Neuron (in vitro differentiated cells): ENCODE measurements at regions not wholly inside any gene's neighbourhood (a gene's known extent, or its start where the extent isn't known, plus 50 kb on each side); places are given as distances from the start of the nearest gene placed in this dataset.

ENCODE experiments used
- H2AFZ ChIP-seq: one replicate; pipeline ENCODE4 v1.6.1; 2013; ENCODE audit warnings: low read depth, mild to moderate bottlenecking, inconsistent platforms, low read length, moderate library complexity
- H3K27me3 ChIP-seq: one replicate; pipeline ENCODE4 v1.6.1; 2013; ENCODE audit warnings: low read length; ENCODE audit not compliant: insufficient read depth
- H3K36me3 ChIP-seq: one replicate; pipeline ENCODE4 v1.6.1; 2013; ENCODE audit warnings: low read length; ENCODE audit not compliant: insufficient read depth
- H3K4me1 ChIP-seq: one replicate; pipeline ENCODE4 v1.6.1; 2013; ENCODE audit warnings: low read length; ENCODE audit not compliant: insufficient read depth
- H3K4me3 ChIP-seq: 2 replicates; pipeline ENCODE4 v1.5.1; 2013; ENCODE audit warnings: mild to moderate bottlenecking, low read length, moderate library complexity
- H3K9me3 ChIP-seq: one replicate; pipeline ENCODE4 v1.6.1; 2013; ENCODE audit warnings: low read length

DNA sequence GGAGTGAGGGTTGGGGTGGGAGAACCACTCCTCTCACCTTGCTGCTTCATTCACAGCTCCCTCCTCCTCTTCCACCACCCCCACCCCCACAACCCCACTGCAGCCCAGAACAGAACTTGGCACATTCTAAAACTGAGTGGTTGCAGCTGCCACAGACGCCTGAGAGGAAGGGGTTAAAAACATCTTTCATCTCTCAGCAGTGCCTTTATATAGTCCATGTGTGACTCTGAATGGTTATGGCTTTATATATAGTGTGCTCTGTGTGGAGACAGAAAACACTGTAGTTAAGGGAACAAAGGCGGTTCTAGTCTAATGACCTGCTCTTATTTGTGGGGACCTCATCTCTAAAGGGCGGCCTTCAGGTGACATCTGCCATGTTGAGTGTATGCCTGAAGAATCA, 144.8 kb downstream of the BCOR start:
- no peak overlapping the region for H2AFZ ChIP-seq
- no peaks in the 10 kb centered on the region for H3K4me1 ChIP-seq
- no peaks in the 10 kb centered on the region for H3K9me3 ChIP-seq
- no peaks in the 10 kb centered on the region for H3K36me3 ChIP-seq
- H3K27me3 ChIP-seq: no peaks in the 10 kb centered on the region
- no peak overlapping the region for H3K4me3 ChIP-seq

DNA sequence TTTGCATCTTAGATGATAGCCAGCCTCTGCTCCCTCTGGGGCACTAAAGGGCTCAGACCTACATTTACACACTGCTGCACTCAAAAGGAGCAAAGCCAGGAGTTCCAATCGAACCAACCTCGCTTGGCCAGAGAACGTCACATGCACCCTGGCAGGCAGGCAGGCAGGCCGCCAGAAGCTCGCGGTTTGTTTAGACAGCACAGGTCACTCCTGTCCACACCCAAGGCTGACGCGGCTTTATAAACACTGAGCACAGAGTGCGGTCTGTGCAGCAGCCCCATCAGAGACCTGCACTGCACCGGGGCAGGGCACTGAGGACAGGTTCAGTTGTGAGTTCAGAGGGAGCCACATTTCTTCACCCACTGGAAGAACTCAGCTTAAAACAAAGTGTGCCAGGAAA, 143.9 kb downstream of the BCOR start:
- Histone ChIP-seq H3K9me3 (no peaks in the 10 kb centered on the region), H2AFZ (no peak overlapping the region), H3K4me1 (no peaks in the 10 kb centered on the region), H3K27me3 (no peaks in the 10 kb centered on the region), H3K36me3 (no peaks in the 10 kb centered on the region), H3K4me3 (no peak overlapping the region)

DNA sequence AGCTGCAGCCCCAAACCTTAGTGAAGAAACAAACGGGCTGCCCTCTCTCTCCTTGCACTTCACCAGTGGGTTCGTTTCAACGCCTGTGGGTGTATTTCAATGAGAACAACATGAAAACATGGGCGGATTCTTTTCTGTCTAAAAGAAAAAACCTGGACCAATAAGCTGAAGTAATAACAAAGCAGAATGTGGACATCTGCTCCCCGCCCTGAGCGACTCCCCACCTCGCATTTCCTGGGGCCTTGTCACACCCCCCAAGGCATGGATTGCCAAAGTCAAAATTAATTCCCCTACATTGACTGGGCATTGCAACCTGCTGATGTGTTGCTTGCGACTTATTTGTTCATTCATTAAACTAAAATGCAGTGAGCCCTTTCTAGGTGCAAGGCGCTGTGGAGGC, 142.9 kb downstream of the BCOR start:
- Histone ChIP-seq H3K4me3 (no peak overlapping the region), H2AFZ (no peak overlapping the region), H3K4me1 (no peaks in the 10 kb centered on the region), H3K27me3 (no peaks in the 10 kb centered on the region), H3K9me3 (no peaks in the 10 kb centered on the region), H3K36me3 (no peaks in the 10 kb centered on the region)

DNA sequence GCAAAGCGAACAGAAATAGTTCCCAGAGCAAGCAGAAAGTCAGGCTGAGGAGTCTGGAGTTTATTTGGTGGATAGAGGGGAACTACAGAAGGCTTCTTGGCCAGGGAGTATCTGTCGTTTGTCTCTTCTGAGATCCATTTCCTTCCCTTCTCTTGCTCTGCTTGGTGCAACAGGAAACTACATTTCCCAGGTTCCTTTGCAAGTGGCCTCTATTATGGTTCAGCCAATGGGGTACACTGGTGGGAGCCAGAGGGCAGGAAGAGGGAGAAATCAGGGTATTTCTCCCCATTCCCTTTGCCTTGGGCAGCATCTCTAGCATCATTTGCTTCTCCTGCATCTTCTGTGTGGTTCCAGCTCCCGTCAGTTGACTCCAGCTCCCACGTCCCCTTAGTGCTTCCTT, 142.1 kb downstream of the BCOR start:
- H2AFZ ChIP-seq: no peak overlapping the region
- no peaks in the 10 kb centered on the region for H3K9me3 ChIP-seq
- no peaks in the 10 kb centered on the region for H3K36me3 ChIP-seq
- no peaks in the 10 kb centered on the region for H3K27me3 ChIP-seq
- H3K4me1 ChIP-seq: no peaks in the 10 kb centered on the region
- no peak overlapping the region for H3K4me3 ChIP-seq

DNA sequence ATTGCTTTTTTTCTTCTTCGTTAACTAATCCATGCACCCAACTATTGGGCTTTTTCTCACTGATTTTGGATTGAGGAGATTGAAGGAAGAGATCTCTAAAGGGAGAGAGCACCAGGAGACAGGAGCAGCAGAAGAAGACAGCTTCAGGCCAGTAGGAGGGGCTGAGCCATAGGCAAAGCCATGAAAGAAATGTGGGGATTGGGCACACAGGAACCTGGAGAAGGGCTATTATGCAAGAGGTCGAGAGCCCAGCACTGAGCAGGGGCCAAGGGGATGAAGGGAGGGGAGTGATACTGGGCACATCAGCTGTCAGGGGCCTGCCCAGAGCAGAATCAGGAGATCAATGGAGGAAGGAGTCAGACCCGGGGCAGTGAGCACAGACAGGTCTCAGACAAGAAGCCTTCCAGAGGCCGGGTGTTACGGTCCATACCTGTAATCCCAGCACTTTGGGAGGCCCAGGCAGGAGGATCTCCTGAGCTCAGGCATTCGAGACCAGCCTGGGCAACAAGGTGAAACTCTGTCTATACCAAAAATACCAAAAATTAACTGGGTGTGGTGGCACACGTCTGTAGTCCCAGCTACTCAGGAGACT, 140.9 kb downstream of the BCOR start:
- H2AFZ ChIP-seq: no peak overlapping the region
- H3K4me3 ChIP-seq: no peak overlapping the region
- H3K9me3 ChIP-seq: no peaks in the 10 kb centered on the region
- no peaks in the 10 kb centered on the region for H3K4me1 ChIP-seq
- H3K27me3 ChIP-seq: no peaks in the 10 kb centered on the region
- H3K36me3 ChIP-seq: no peaks in the 10 kb centered on the region

DNA sequence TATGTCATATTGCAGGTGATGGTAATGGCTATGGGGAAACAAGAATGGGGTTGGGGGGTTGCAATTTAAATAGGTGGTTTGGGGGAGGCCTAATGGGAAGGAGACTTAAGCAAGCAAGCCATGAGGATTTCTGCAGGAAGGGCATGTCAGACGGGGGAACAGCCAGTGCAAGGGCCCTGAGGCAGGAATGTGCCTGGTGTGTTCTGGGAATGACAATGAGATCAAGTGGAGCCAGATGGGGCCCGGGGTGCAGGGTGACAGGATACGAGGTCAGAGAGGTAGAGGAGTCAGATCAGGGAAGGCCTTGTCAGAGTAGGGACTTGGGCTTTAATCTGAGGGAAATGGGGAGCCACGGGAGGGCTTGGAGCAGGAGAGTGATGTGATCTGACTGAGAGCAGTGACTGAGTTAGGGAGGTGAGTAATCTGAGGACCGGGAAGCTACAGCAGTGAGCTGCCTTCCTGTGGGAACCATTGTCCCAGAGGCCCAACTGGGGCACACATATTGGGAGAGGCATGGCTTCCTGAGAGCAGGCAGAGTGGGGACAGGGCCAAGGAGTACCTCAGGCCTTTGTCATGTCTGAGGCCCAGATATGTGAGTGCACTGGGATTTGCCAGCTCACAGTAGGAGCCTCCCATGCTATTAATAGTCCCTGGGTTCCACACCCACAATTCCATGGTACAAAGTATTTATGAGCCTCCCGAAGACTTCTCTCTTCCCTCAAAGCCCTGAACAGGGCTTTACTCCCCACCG, 139.8 kb downstream of the BCOR start:
- no peak overlapping the region for H3K4me3 ChIP-seq
- H3K36me3 ChIP-seq: no peaks in the 10 kb centered on the region
- no peaks in the 10 kb centered on the region for H3K4me1 ChIP-seq
- no peak overlapping the region for H2AFZ ChIP-seq
- H3K9me3 ChIP-seq: no peaks in the 10 kb centered on the region
- peaks cover 2% of the 10 kb centered on the region for H3K27me3 ChIP-seq

DNA sequence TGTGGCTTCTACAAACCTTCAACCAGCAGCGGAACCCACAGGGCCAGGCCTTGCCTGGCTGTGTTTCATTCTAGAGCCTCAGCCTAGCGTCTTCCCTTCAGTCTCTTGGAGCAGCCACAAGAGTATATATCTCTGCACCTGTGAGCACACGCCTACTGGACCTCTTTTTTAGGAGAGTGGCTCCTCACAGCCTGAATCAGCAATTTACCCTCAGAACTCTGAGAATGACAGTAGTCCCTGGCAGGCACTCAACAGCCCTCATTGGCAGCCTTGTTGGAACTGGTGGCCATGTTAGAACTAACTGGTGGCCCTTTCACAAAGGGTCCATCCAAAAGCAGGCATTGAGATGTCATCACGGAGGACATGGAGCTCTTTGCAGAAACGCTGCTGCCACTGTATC, 138.9 kb downstream of the BCOR start:
- Histone ChIP-seq H3K4me1 (no peaks in the 10 kb centered on the region), H3K4me3 (no peak overlapping the region), H3K27me3 (peaks cover 2% of the 10 kb centered on the region), H3K36me3 (no peaks in the 10 kb centered on the region), H3K9me3 (no peaks in the 10 kb centered on the region), H2AFZ (no peak overlapping the region)

DNA sequence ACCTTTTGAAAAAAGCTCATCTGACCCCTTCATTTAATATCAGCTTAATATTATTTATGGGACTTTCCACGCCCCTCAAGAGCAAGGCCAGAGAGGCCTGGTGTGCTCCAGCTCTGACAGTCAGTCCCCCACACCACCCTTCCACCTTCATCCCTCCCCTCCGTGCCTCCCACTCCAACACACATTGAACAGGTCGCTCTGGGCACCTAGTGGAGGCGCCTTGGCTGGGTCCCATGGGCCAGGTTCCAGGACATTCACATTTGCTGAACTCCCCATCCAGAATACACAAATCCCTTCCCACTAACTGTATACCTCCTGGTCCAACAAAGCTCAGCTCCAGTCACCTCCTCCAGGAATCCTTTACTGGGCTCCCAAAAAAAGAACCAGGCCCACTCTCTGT, 137.5 kb downstream of the BCOR start:
- Histone ChIP-seq H2AFZ (no peak overlapping the region), H3K4me3 (no peak overlapping the region), H3K4me1 (no peaks in the 10 kb centered on the region), H3K36me3 (no peaks in the 10 kb centered on the region), H3K9me3 (no peaks in the 10 kb centered on the region), H3K27me3 (peaks cover 2% of the 10 kb centered on the region)

DNA sequence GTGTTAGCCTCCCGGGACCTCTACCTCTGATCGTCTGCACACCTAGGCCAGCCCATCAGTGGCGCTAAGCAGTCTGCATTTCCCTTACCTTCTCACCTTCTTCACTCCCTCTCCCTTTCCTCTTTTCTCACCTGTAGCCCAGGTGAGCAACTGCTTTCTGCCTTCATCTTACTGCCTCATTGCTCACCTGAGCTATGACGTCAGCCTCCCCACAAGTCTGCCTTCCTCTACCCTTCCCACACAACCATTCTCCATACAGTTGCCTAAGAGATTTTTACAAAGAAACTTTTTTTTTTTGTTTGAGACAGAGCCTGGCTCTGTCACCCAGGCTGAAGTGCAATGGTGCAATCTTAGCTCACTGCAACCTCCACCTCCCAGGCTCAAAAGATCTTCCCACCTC, 136.3 kb downstream of the BCOR start:
- Histone ChIP-seq H3K4me1 (no peaks in the 10 kb centered on the region), H3K36me3 (no peaks in the 10 kb centered on the region), H3K4me3 (no peak overlapping the region), H3K27me3 (peaks cover 2% of the 10 kb centered on the region), H2AFZ (no peak overlapping the region), H3K9me3 (no peaks in the 10 kb centered on the region)

DNA sequence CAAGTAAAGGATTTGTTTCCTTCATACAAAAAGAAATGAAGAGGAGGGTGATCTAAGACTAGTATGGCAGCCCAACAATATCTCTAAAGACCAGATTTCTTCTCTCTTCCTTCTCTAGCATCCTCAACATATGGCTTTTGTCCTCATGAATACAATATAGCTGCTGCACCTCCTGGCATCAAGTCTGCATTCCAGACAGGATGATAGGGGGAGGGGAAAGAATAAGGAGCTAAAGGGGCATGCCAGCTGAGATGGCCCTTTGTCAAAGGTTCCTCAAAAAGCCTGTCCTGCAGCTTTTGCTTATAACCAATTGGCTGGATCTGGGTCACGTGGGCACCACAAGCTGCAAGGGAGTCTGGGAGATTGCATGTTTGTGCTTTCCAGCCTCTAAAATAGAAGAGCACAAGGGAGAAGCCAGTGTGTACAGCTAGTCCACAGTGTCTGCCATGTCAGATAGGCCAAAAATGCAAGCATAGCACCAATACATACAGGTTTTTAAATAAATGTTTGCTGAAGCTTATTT, 132.6 kb downstream of the BCOR start:
- no peaks in the 10 kb centered on the region for H3K4me1 ChIP-seq
- H3K36me3 ChIP-seq: no peaks in the 10 kb centered on the region
- H3K9me3 ChIP-seq: no peaks in the 10 kb centered on the region
- H3K4me3 ChIP-seq: no peak overlapping the region
- H2AFZ ChIP-seq: no peak overlapping the region
- peaks cover 2% of the 10 kb centered on the region for H3K27me3 ChIP-seq

DNA sequence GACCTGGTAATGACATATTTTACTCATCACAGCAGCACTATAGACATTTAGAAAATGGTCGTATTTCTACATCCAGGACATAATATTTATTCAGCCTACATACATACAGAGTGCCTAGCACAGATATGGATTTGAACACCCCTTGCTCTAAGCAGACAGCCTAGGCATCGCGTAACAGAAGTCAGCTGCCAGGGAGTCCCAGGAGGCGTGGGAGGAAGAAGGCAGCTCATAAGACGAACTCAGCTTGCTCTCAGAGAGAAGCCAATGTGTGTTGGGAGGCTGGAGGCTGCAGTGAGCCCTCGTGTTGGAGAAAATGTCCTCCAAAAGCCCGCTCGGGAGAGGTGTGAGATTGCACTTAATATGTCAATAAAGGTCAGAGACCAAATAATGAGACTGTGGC, 131.6 kb downstream of the BCOR start:
- Histone ChIP-seq H3K9me3 (peaks cover 2% of the 10 kb centered on the region), H3K4me1 (no peaks in the 10 kb centered on the region), H3K27me3 (peaks cover 2% of the 10 kb centered on the region), H2AFZ (no peak overlapping the region), H3K4me3 (no peak overlapping the region), H3K36me3 (no peaks in the 10 kb centered on the region)

DNA sequence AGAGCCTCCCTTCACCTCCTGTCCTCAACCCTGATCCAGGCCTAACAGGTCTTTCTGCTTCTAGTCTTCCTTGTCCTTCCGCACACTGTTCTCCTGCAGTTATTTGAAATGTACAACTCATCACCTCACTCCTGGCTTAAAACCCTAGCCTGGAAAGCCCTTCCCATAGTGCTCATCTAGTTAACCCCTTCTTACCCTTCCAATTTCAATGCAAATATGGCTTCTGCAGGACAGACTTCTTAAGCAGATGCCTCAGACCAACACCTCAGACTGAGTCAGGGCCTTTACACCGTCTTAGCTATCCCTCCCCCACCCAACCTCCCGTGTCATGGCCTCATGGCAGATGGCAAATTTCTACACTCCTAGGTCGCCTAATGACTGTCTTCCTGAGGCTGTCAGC, 130.4 kb downstream of the BCOR start:
- Histone ChIP-seq H2AFZ (no peak overlapping the region), H3K4me3 (no peak overlapping the region), H3K9me3 (peaks cover 3% of the 10 kb centered on the region), H3K36me3 (no peaks in the 10 kb centered on the region), H3K4me1 (no peaks in the 10 kb centered on the region), H3K27me3 (peaks cover 2% of the 10 kb centered on the region)

DNA sequence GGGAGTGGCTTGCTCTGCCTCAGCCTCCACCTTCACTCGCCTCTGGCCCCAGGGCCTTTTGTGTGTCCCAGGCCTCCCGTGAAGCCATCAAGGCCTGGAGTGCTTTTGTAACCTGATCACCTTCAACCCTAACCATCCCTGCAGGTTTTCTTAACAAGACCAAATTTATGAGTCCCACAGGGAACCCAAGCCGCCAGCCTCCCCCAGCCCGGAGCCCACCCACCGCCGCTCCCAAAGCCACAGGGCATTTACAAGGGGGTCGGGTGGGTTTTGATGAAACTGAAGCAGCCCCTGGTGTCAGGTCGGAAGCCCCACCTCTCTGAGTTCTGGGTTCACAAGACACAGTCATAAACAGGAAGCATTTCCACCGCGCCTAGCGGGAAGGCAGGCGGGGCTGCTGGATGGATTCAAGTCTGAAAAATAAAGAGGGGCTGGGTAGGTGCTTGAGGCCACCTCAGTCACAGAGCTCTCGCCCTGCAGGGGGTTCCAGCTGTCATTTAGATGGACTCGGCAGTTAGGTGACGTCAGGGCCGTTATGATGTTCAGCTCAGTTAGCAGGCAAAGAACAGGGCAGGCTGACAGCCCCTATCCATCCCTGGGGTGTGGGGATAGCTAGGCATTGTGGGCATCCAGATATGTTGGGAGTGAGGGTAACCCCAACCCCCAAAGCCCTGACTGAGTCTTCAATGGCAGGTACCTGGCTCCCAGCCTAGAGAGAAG, 128.5 kb downstream of the BCOR start:
- peaks cover 3% of the 10 kb centered on the region for H3K9me3 ChIP-seq
- no peak overlapping the region for H2AFZ ChIP-seq
- H3K4me3 ChIP-seq: no peak overlapping the region
- H3K4me1 ChIP-seq: peaks cover 9% of the 10 kb centered on the region
- no peaks in the 10 kb centered on the region for H3K27me3 ChIP-seq
- H3K36me3 ChIP-seq: no peaks in the 10 kb centered on the region
